Epithelial cell of proximal tubule (primary cell): ENCODE measurements at regions not wholly inside any gene's neighbourhood (a gene's known extent, or its start where the extent isn't known, plus 50 kb on each side); places are given as distances from the start of the nearest gene placed in this dataset.

Source experiments
- DNase-seq: peaks from one replicate; pipeline ENCODE4 v3.0.0-alpha.2; 2011; ENCODE audit warnings: low read depth
- H3K4me3 ChIP-seq: 2 replicates; pipeline ENCODE4 v1.5.1; 2011; ENCODE audit warnings: low read depth, mild to moderate bottlenecking, low read length
- CTCF ChIP-seq: conservative IDR thresholded peaks from 2 replicates; pipeline ENCODE4 v1.5.1; 2012; ENCODE audit warnings: low read depth, mild to moderate bottlenecking, low read length

GRCh38 chr12:131609762-131610161, 101.1 kb upstream of the SFSWAP start:
- no peak for TF ChIP-seq CTCF
- no peak for DNase-seq
- no peak overlapping the region for H3K4me3 ChIP-seq

- no peak for DNase-seq
- no peak for TF ChIP-seq CTCF
- no peak overlapping the region for H3K4me3 ChIP-seq
Measured at GRCh38 chr12:131610181-131610580, 100.7 kb upstream of the SFSWAP start.

GRCh38 chr12:131610891-131611290, 100.0 kb upstream of the SFSWAP start:
- no peak for DNase-seq
- H3K4me3 ChIP-seq: no peak overlapping the region
- TF ChIP-seq CTCF: no peak

GRCh38 chr12:131611416-131612091, 99.3 kb upstream of the SFSWAP start:
- H3K4me3 ChIP-seq: no peak overlapping the region
- no peak for DNase-seq
- no peak for TF ChIP-seq CTCF

- TF ChIP-seq CTCF: no peak
- no peak overlapping the region for H3K4me3 ChIP-seq
- DNase-seq: no peak
Measured at GRCh38 chr12:131612092-131612755, 98.7 kb upstream of the SFSWAP start.

GRCh38 chr12:131613186-131613585, 97.7 kb upstream of the SFSWAP start:
- TF ChIP-seq CTCF: no peak
- no peak for DNase-seq

GRCh38 chr12:131613678-131614077, 97.2 kb upstream of the SFSWAP start:
- no peak for TF ChIP-seq CTCF
- H3K4me3 ChIP-seq: no peak overlapping the region
- DNase-seq: no peak

More at GRCh38 chr12:131613186-131613585, 97.7 kb upstream of the SFSWAP start:
- no peak overlapping the region for H3K4me3 ChIP-seq
